ENCODE measurements at regions not wholly inside any gene's neighbourhood (a gene's known extent, or its start where the extent isn't known, plus 50 kb on each side); places are given as distances from the start of the nearest gene placed in this dataset.
"Not testable (repeated sequence)": the region's sequence is repeated elsewhere in the genome, so short reads cannot be mapped to it uniquely, and the experiment has no call there.

- no peak for DNase-seq
These were observed 309.7 kb upstream of the RBMS3 start for GRCh38 chr3:28971156-28971555.

- DNase-seq, result peak; percentile 59
These were observed 307.9 kb upstream of the RBMS3 start for GRCh38 chr3:28972921-28973320.

GRCh38 chr3:28973609-28974008, 307.3 kb upstream of the RBMS3 start:
- peak; percentile 56 for DNase-seq

GRCh38 chr3:28978092-28978491, 302.8 kb upstream of the RBMS3 start:
- no peak for DNase-seq

- DNase-seq, result no peak
These were observed 300.7 kb upstream of the RBMS3 start for GRCh38 chr3:28980131-28980530.

GRCh38 chr3:28980631-28981030, 300.2 kb upstream of the RBMS3 start:
- DNase-seq, result no peak

- no peak for DNase-seq
These were observed 298.0 kb upstream of the RBMS3 start for GRCh38 chr3:28982906-28983305.

- DNase-seq, result no peak
These were observed 293.9 kb upstream of the RBMS3 start for GRCh38 chr3:28986922-28987321.

- peak; percentile 31 for DNase-seq
These were observed 291.2 kb upstream of the RBMS3 start for GRCh38 chr3:28989646-28990089.

- DNase-seq, result no peak
These were observed 286.5 kb upstream of the RBMS3 start for GRCh38 chr3:28994161-28994905.

GRCh38 chr3:29004885-29005599, 275.8 kb upstream of the RBMS3 start:
- DNase-seq, result no peak

GRCh38 chr3:29005862-29006261, 275.0 kb upstream of the RBMS3 start:
- DNase-seq, result no peak

GRCh38 chr3:29011441-29011840, 269.4 kb upstream of the RBMS3 start:
- DNase-seq, result no peak

GRCh38 chr3:29011966-29012365, 268.9 kb upstream of the RBMS3 start:
- DNase-seq, result no peak

- DNase-seq, result no peak
These were observed 257.9 kb upstream of the RBMS3 start for GRCh38 chr3:29022976-29023375.

- no peak for DNase-seq
These were observed 254.6 kb upstream of the RBMS3 start for GRCh38 chr3:29026286-29026685.

- DNase-seq, result peak; percentile 6
These were observed 253.9 kb upstream of the RBMS3 start for GRCh38 chr3:29026959-29027358.

- DNase-seq, result not testable (repeated sequence)
These were observed 249.7 kb upstream of the RBMS3 start for GRCh38 chr3:29031175-29031574.

GRCh38 chr3:29033511-29033910, 247.4 kb upstream of the RBMS3 start:
- DNase-seq, result no peak

GRCh38 chr3:29050155-29050554, 230.7 kb upstream of the RBMS3 start:
- DNase-seq, result no peak

- DNase-seq, result peak; percentile 90
These were observed 223.5 kb upstream of the RBMS3 start for GRCh38 chr3:29057326-29057725.

GRCh38 chr3:29064085-29064484, 216.8 kb upstream of the RBMS3 start:
- DNase-seq, result peak; percentile 88

GRCh38 chr3:29065211-29065785, 215.6 kb upstream of the RBMS3 start:
- peak; percentile 92 for DNase-seq

GRCh38 chr3:29067007-29067406, 213.9 kb upstream of the RBMS3 start:
- peak; percentile 14 for DNase-seq
